Myocyte (in vitro differentiated cells): ENCODE measurements at regions not wholly inside any gene's neighbourhood (a gene's known extent, or its start where the extent isn't known, plus 50 kb on each side); places are given as distances from the start of the nearest gene placed in this dataset.

Experiments
- DNase-seq: peaks from one replicate; pipeline ENCODE4 v3.0.0-alpha.2; 2012; ENCODE audit warnings: low read depth

DNA sequence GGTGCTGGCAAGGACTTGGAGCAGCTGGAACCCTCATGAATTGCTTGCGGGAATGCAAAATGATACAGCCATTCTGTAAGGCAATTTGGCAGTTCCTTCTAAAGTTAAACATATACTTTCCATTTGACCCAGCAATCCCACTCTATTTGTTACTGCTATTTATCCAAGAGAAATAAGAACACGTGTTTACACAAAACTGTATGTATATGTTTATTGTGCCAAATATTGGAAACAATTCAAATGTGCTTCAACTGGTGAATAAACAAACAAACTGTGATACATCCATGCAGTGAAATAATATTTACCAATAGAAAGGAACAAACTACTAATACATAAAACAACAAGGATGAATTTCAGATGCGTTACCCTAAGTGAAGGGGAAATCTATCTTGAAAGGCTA lies 60.0 kb upstream of the NTRK3 start:
- DNase-seq = no peak

DNA sequence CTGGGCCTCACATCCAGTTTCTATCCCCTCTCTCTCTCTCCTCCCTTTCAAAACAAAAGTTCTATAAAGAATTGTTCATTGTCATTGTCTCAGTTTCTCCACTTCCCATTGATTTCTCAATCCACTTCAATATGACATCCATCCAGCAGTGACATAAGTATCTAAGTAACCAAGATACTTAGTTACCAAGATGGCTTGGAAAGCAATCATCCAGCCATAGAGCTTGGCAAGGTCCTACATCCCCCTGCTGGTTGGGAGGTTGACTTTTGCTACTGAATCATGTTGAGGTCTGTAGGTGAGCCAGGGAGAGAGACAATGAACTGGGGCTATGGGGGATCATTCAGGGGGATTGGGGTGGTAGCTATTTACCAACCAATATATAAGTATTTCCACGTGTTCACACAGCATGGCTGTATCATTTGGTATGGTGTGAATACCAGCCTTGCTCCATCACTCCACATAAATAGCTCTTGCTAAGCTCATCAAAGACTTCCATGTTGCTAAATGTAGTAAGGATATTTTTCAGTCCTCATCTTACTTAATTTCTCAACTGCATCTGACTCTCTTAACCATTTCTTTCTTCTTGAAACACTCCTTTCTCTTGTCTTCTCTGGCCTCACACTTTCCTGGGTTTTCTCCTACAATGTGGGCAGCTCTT lies 58.8 kb upstream of the NTRK3 start:
- no peak for DNase-seq

DNA sequence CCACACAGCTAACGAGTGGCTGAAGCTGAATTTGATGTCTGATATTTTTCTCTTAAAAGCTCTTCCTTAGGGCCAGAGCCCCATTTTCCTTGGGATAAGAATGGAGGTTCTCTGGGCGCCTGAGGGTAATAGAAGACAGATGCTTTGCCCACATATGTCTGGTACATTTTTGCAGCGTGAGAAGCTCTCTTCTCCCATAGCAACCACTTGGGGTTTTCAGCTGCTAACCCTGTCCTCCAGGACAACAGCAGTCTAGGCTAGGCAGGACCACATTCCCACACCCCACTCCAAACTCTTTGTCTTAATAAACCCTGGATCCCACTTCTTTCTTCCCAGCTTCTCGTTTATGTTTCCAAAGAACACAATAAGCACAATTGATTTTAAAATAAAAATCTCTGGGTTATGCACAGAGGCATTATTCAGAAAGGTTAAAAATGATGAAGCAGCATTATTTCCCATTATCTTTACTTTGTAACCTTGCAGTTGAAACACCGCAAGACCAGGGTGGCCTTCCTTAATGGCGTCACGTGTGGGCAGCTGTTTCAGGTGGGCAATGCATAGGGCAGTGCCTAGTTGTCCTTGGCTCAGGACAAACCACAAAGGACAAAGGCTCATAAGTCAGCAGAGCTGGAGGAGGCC lies 56.5 kb upstream of the NTRK3 start:
- no peak for DNase-seq

DNA sequence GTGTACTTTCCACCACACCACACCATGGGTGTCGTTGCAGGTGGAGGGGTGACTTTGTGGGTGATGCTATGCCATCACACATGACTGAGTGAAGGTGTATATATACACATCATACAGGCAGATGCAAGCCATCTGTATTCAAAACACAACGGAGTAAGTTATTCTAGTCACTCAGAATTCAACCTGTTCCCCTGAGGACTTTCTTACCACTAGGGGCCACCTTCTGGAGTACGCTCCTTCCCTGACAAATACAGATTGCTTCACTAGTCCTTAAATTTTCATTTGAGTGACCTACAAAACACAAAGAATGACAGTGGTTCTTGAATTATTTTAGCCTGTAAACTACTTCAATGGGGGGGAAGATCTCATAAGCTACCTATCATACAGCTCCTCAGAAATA lies 52.8 kb upstream of the NTRK3 start:
- no peak for DNase-seq

DNA sequence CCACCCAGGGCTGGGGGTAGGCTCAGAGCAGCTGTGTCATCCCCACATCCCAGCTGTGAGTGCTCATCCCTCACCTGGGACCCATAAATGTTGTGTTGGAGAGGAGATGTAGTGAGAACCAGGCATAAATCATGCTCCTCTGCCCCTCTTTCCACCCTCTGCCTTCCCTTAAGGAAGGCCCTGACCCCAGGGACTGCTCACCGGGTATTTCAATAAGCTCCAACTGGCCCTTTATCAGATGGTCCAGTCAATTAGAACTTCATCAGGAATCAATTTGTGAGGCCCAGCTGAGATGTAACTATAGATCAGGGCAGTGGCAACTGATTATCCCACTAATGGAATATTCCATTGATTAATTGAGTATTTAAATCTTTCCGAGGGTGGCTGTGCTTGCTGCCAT lies 50.8 kb upstream of the NTRK3 start:
- DNase-seq = no peak
